K562 (cell line): ENCODE measurements at regions not wholly inside any gene's neighbourhood (a gene's known extent, or its start where the extent isn't known, plus 50 kb on each side); places are given as distances from the start of the nearest gene placed in this dataset.

Experiments used
- ATAC-seq: fragments of 200-7000 bp; cut with Tn5 transposase; 3 replicates; pipeline ENCODE4 v1.9.1; 2020; ENCODE audit warnings: moderate library complexity
- BruUV-seq: library from RNA; stranded (reverse); fragments of 400-500 nt; replicated peaks from 2 replicates; lab custom pipeline; 2021; lab: Mats Ljungman, UMichigan
- CTCF ChIA-PET: fragments of 300-600 bp; formaldehyde crosslinking; extraction: SDS; loops from one replicate; lab custom pipeline; 2021; ENCODE audit warnings: low intra/inter-chr PET ratio; lab: Yijun Ruan, JAX
- POLR2A ChIA-PET: fragments of 300-600, 350-650 bp; sonication (Branson Sonifier 250); formaldehyde crosslinking; extraction: SDS; loops from one replicate; lab custom pipeline; 2021; ENCODE audit warnings: antibody characterized with exemption, inconsistent platforms; lab: Yijun Ruan, JAX
- DNase-seq, 4 experiments: peaks; one replicate each; pipeline versions ENCODE4 v3.0.0 to v3.0.0-alpha.2; 2011 to 2018; ENCODE audit warnings: low spot score in 3 of 4, mixed read lengths in 3 of 4; ENCODE audit errors: extremely low read depth in 1 of 4
- FAIRE-seq: peaks from 2 replicates; lab custom pipeline; 2011; peaks lifted over from hg19 to GRCh38; lab: Jason Lieb, UNC
- H2AFZ ChIP-seq: 2 replicates; pipeline ENCODE4 v1.6.0; 2011; ENCODE audit warnings: low read depth, low read length, control low read depth, inconsistent platforms
- H3K27ac ChIP-seq: fragments of 200-600 bp; 3 replicates; pipeline ENCODE4 v1.8.0; 2011; ENCODE audit warnings: low read depth, mild to moderate bottlenecking, control low read depth, inconsistent platforms, low read length, moderate library complexity, mixed read lengths; ENCODE audit errors: extremely low read depth
- H3K27me3 ChIP-seq, 2 experiments: fragments of 300-600 bp in 1 of 2; 2 replicates in 1 of 2; 3 replicates in 1 of 2; pipeline versions ENCODE4 v1.6.0 to v1.8.0; 2011; ENCODE audit warnings: inconsistent platforms in 2 of 2, low read length in 2 of 2, mild to moderate bottlenecking in 1 of 2, mixed read lengths in 1 of 2, moderate library complexity in 1 of 2; ENCODE audit not compliant: control insufficient read depth in 2 of 2, insufficient read depth in 2 of 2
- H3K36me3 ChIP-seq: fragments of 300-600 bp; 3 replicates; pipeline ENCODE4 v1.8.0; 2011; ENCODE audit warnings: mild to moderate bottlenecking, low read length, inconsistent platforms; ENCODE audit not compliant: control insufficient read depth, insufficient read depth
- H3K4me1 ChIP-seq, 2 experiments: fragments of 200-600 bp in 1 of 2; replicated peaks in 1 of 2; 2 replicates in 1 of 2; 3 replicates in 1 of 2; pipeline versions ENCODE4 v1.5.1 to v1.8.0; 2011; ENCODE audit warnings: inconsistent platforms in 2 of 2, low read length in 2 of 2, mild to moderate bottlenecking in 1 of 2, mixed read lengths in 1 of 2, moderate library complexity in 1 of 2; ENCODE audit not compliant: control insufficient read depth in 2 of 2, insufficient read depth in 2 of 2
- H3K4me2 ChIP-seq: 2 replicates; pipeline ENCODE4 v1.6.1; 2011; ENCODE audit warnings: low read length, control low read depth, inconsistent platforms, mixed read lengths; ENCODE audit not compliant: insufficient read depth
- H3K4me3 ChIP-seq: fragments of 200-600 bp; sonication (generic), shearing (Covaris generic); 2 replicates; pipeline ENCODE4 v1.5.1; 2016; ENCODE audit warnings: control low read depth, inconsistent platforms
- H3K79me2 ChIP-seq: fragments of 200-600 bp; 3 replicates; pipeline ENCODE4 v1.8.0; 2011; ENCODE audit warnings: low read length, inconsistent platforms; ENCODE audit not compliant: control insufficient read depth, insufficient read depth
- H3K9ac ChIP-seq, 2 experiments: 2 replicates each; pipeline versions ENCODE4 v1.6.0 to v1.6.1; 2011; ENCODE audit warnings: low read depth in 2 of 2, low read length in 2 of 2, control low read depth in 1 of 2, inconsistent platforms in 1 of 2, mild to moderate bottlenecking in 1 of 2, mixed read lengths in 1 of 2; ENCODE audit not compliant: insufficient read depth in 1 of 2
- H3K9me1 ChIP-seq: one replicate; pipeline ENCODE4 v1.6.0; 2011; ENCODE audit warnings: inconsistent platforms, mild to moderate bottlenecking, low read length, moderate library complexity; ENCODE audit not compliant: control insufficient read depth, insufficient read depth
- H3K9me3 ChIP-seq: replicated peaks from 2 replicates; pipeline ENCODE4 v1.5.1; 2011; ENCODE audit warnings: low read depth, low read length, inconsistent platforms; ENCODE audit not compliant: control insufficient read depth, insufficient read depth
- H4K20me1 ChIP-seq: replicated peaks from 2 replicates; pipeline ENCODE4 v1.6.1; 2011; ENCODE audit warnings: low read length, inconsistent platforms, mixed read lengths; ENCODE audit not compliant: control insufficient read depth, insufficient read depth
- CEBPB ChIP-seq: fragments of 450-650 bp; IDR thresholded peaks from 2 replicates; pipeline ENCODE4 v1.6.1; 2016; ENCODE audit warnings: missing genetic modification characterization, missing compliant biosample characterization
- CEBPG ChIP-seq, 3 experiments: fragments of 200-800 bp in 1 of 3; sonication (Bioruptor generic) in 1 of 3; sonication (generic) in 1 of 3; formaldehyde crosslinking in 1 of 3; IDR thresholded peaks in 2 of 3; conservative IDR thresholded peaks in 1 of 3; 2 replicates each; pipeline versions ENCODE4 v1.6.1 to v1.8.0; 2016 to 2022; ENCODE audit warnings: missing compliant biosample characterization in 2 of 3, missing genetic modification characterization in 2 of 3, mild to moderate bottlenecking in 1 of 3, missing genetic modification reagents in 1 of 3
- COPS2 ChIP-seq: fragments of 450-650 bp; conservative IDR thresholded peaks from 2 replicates; pipeline ENCODE4 v1.6.1; 2016; ENCODE audit warnings: mild to moderate bottlenecking, moderate library complexity
- DMBX1 ChIP-seq: fragments of 250-450 bp; sonication (Bioruptor Pico); IDR thresholded peaks from 2 replicates; pipeline ENCODE4 v1.8.0; 2022; ENCODE audit warnings: inconsistent platforms, mild to moderate bottlenecking, moderate library complexity, borderline replicate concordance
- HNRNPUL1 ChIP-seq: fragments of 200-400 bp; formaldehyde crosslinking; IDR thresholded peaks from 2 replicates; pipeline ENCODE4 v1.6.1; 2017; ENCODE audit warnings: low read length
- ZZZ3 ChIP-seq: fragments of 450-650 bp; IDR thresholded peaks from 2 replicates; pipeline ENCODE4 v1.6.1; 2016; ENCODE audit warnings: antibody characterized with exemption, mild to moderate bottlenecking, moderate library complexity
- WGBS: fragments of 100-300 bp; shearing (Covaris generic); methylation state at CpG from one replicate; pipeline ENCODE4 v1.1.6; 2016; ENCODE audit warnings: low coverage, mixed read lengths; ENCODE audit not compliant: insufficient coverage; ENCODE audit errors: missing lambda C conversion rate; 5-methylcytosine and 5-hydroxymethylcytosine counted together
- in situ Hi-C: fragments of 300-500 bp; cut with MboI; formaldehyde crosslinking; loops from 4 replicates; pipeline ENCODE4 v1.15.0; 2018; ENCODE audit warnings: inconsistent platforms, mixed read lengths
- intact Hi-C: fragments of 100-400 bp; cut with micrococcal nuclease; formaldehyde crosslinking; loops from 2 replicates; pipeline ENCODE4 v1.14.2; 2022

GRCh38 chr13:37945651-37946575 lies 76.3 kb upstream of the TRPC4 start (continued):
- TF ChIP-seq HNRNPUL1 (no peak), COPS2 (no peak)
- TF ChIP-seq, all 486 proteins: peak for 0

GRCh38 chr13:37944869-37945442 lies 75.4 kb upstream of the TRPC4 start:
- no peaks in the 10 kb centered on the region for H3K9me1 ChIP-seq
- H3K27me3 ChIP-seq: no peaks in the 10 kb centered on the region
- peak in 1 of 4 experiments; percentile 22 for DNase-seq
- no peaks in the 10 kb centered on the region for H4K20me1 ChIP-seq
- no peaks in the 10 kb centered on the region; a peak in 2 of 5 replicates for H3K4me1 ChIP-seq
- no peak overlapping the region for H3K27ac ChIP-seq
- H3K79me2 ChIP-seq: no peaks in the 10 kb centered on the region
- no TSS peak for BruUV-seq
- H3K4me2 ChIP-seq: peak overlapping the region; percentile 40
- 15% methylated on average over 8 of the region's 8 CpGs for WGBS
- H3K9me3 ChIP-seq: no peaks in the 10 kb centered on the region
- peak; percentile 82 for ATAC-seq
- in situ Hi-C loops: no loop called here
- H3K4me3 ChIP-seq: no peak overlapping the region
- H3K9ac ChIP-seq: no peak overlapping the region; a peak in 1 of 4 replicates
- TF ChIP-seq ZZZ3 (no peak), DMBX1 (no peak), CEBPG (CRISPR knock-in tag; IDR thresholded peaks at IDR 0.05) (no peak), CEBPG (tag; conservative IDR thresholded peaks at IDR 0.05 in 1 of 2, IDR thresholded peaks at IDR 0.05 in 1 of 2) (0 out of 4 replicates have a peak, but pooled peaks of 1 of the 2 experiments have one; percentile 23), CEBPB (tag) (peak; percentile 65)
- FAIRE-seq: no peak
- ChIA-PET POLR2A (no interaction called here), CTCF (no interaction called here)
- intact Hi-C loops: loop anchor here (1.0 kb wide), 1 partner anchor 75 kb away; no protein-coding TSS in a partner anchor
- H2AFZ ChIP-seq: peak overlapping the region; percentile 87
- no peaks in the 10 kb centered on the region for H3K36me3 ChIP-seq
